ENCODE measurements at regions not wholly inside any gene's neighbourhood (a gene's known extent, or its start where the extent isn't known, plus 50 kb on each side); places are given as distances from the start of the nearest gene placed in this dataset.
A peak's percentile ranks its signal among the peaks of the same experiment; 100 is the strongest.

DNA sequence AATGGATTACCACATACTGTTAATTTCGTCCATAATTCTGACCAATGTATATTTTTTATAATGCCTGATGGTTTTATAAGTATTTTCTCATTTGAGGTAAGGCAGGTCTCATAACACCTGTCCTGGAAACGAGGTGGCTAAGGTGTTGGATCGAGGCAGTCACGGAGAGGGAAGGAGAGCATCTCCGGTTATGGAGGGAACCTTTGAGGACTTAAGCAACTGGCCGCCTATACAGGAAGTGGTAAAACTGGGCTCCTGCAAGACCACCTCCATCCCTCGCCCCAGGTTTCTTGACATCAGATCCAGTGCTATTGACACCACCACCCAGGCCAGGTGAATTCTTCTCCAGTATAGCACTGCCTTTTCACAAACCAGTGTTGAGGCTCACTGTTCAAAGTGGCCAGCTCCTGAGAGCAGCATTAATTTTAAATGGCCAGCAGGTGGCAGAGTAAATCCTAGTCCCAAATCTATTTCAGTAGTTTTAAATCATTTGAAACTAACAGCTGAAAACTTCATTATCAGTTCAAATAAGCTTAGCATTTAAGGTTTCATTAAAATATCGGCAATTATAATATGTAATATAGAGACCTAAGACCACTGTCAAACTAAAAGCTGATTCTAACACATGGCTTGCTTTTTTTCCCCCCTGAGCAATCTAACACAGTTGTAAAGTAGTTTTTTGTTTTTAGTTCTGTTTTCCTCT, 100.8 kb downstream of the PPM1A start:
- DNase-seq = no peak

DNA sequence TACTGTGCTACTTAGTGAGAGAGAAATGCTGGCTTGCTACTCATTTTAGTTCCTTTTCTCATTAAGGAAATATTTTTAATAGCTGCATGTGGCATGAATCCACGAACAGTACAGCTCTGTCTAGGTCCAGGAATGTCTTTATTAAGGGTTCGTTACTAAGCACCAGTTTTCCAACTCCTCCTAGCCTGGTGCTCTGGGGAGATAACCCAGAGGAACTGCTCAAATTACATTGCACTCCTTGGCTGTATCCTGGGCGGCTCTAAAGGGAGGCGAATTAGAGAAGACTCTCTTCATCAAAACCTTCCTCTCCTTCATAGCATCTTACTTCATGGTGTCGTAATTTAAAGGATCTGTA, 101.3 kb downstream of the PPM1A start:
- no peak for DNase-seq

DNA sequence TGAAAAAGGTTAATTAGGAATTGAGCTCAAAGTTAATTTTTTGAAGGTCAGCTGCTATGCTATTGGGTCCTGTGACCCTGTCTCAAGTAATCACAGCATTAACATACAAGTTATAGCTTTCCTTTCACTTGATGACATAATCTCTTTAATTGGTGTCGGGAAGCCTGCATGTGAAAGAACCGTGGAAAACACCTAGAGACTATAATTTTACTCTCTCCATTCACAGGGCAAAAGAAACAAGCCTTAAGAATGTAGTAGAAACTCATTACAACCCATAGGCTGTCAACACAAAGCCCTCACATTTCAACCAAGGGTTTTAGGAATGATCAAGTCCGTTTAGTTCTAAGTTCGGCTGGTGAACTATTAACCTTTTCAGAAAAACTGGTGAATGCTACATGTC, 104.4 kb downstream of the PPM1A start:
- DNase-seq = no peak

DNA sequence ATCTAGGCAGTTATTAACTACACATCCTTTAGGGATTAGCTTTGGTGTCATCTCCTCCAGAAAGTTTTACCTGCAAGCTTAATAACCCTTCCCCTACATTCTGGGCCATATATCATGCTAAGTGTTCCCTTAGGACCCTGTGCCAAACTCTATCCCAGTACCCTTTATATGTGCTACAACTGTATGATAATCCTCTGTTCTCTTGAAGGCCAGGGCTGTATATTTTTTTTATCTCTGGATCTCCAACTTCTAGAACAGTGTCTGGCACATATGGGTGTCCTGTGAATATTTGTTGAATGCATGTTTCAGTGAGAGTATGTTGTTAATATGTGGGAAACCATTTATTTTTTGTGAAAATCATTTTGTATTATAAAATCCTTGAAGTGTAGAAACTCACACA, 106.7 kb downstream of the PPM1A start:
- no peak for DNase-seq

DNA sequence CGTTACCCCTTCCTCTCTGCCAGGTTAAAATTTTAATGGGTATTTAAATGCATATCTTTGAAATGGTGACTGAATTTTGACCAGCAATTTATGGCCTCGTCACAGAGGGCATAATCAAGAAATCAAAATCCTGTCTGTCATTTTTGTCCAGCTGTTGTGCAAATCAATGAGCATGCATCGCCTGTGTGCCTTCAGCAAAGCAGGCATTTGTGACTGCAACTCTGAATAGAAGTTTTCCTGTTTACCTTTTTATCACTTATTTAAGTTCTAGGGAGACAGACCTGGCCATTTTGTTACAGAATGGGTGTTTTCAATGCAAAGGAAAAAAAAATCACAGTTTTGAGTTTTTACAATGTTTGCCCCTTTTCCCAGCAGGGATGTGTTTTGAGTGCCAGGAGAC, 107.4 kb downstream of the PPM1A start:
- no peak for DNase-seq

DNA sequence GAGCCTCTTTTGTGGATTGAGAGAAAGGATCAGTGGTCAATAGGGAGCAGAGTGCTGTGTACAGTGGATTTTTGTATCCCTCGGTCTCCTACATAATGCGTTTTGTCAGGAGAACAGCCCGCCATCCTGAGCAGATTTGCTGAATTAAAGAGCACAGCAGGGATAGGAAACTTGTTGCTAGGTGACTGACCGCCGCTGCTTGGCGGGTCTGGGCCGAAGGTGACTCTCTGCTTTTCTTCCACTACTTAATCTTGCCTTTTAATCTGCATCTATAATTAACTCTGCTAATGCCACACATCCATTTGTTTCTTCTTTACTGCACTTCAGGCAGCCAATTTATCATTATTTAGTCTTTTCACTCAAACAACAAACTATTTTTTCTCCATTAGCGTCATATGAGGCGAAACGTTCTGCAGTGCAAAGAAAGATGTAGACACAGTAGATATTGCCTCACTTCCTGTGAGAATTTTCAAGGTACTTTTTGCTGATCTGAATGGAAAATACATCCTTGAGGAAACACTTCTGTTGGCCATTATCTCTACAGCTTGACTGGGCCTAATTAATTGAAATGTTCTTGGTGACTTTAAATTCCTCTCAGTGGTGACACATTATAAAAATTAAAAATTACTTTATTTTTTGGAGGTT, 108.0 kb downstream of the PPM1A start:
- peak; percentile 72 for DNase-seq

DNA sequence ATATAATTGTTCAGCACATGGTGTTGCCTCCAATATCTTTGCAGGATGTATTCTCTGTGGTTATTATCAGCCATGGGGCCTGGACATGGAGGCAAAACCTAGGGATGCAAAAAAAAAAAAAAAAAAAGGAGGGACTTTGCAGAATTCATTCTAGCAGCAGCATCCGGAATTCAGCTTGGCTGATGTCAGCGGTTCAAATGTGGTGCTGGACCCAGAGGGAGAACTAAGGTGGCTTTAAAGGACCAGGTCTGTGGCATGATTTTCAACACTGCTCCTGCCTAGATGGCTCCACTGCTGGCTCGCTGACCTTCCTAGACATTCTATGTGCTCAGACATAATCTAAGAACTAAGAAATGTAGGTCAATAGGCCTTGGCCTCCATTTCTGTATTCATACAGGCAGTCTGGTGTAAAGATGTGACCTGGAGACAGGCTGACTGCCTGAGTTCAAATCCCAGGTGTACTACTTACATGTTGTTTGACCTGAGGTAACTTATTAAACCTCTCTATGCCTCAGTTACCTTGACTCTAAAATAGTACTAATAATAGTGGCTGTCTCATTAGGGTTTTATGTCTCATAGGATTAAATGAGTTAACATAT, 108.6 kb downstream of the PPM1A start:
- DNase-seq = no peak

DNA sequence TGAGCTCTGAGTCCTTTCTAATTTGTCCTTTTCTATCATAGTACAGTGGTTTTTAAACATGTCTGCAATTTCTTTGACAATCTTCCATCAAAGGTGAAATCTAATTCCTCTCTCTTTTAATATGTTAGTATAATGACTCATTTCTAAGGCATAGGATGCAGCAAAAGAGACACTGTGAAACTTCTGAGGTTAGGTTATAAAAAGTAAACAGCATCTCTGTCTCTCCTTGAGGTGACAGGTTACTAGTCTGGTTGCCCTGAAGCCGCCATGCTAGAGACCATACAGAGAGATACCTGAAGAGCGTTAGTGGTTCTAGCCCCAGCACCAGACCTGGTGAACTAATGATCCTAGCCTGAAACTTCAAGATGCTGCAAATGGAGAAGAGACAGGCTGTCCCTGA, 114.3 kb downstream of the PPM1A start:
- DNase-seq = no peak

DNA sequence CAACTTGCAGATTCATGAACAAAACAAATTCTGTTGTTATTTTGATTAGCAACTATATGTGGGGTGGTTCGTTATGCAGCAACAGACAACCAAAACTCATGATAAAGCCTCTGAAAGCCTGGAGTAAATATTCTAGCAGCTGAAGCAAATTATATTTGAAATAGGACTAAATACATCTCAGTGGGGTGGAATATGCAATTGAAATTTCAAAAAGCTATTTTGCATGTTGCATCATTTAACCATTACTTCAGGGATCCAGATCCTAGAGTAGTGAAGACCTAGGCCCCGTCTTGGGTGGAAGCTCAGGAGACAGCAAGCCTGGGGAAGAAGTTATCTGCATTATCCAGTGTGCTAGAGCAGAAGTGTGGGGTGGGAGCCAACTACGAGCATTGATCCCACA, 114.7 kb downstream of the PPM1A start:
- DNase-seq = no peak

DNA sequence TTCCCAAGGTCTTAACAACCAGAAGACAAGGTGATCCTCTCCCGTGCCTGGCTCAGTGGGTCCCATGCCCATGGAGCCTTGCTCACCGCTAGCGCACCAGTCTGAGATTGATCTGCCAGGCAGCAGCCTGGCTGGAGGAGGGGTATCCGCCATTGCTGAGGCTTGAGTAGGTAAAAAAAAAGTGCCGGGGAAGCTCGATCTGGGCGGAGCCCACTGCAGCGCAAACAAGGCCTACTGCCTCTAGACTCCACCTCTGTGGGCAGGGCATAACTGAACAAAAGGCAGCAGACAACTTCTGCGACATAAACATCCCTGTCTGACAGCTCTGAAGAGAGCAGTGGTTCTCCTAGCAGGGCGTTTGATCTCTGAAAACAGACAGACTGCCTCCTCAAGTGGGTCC, 104.0 kb downstream of the C14orf39 start:
- no peak for DNase-seq

All from islet precursor cell (in vitro differentiated cells).